IPS-20b (cell line): ENCODE measurements at regions not wholly inside any gene's neighbourhood (a gene's known extent, or its start where the extent isn't known, plus 50 kb on each side); places are given as distances from the start of the nearest gene placed in this dataset.
"Not testable (repeated sequence)": the region's sequence is repeated elsewhere in the genome, so short reads cannot be mapped to it uniquely, and the experiment has no call there.

Experiments used
- H3K27ac ChIP-seq: one replicate; pipeline ENCODE4 v1.5.1; 2013; ENCODE audit warnings: low read length
- H3K27me3 ChIP-seq: 2 replicates; pipeline ENCODE4 v1.6.1; 2013; ENCODE audit warnings: mild to moderate bottlenecking, low read length, inconsistent platforms; ENCODE audit not compliant: insufficient read depth
- H3K36me3 ChIP-seq: 2 replicates; pipeline ENCODE4 v1.6.1; 2013; ENCODE audit warnings: low read depth, mild to moderate bottlenecking, inconsistent platforms, low read length, moderate library complexity; ENCODE audit not compliant: insufficient read depth
- H3K4me1 ChIP-seq: 2 replicates; pipeline ENCODE4 v1.6.1; 2013; ENCODE audit warnings: mild to moderate bottlenecking, control low read depth, inconsistent platforms, low read length, moderate library complexity; ENCODE audit not compliant: insufficient read depth
- H3K4me3 ChIP-seq: 2 replicates; pipeline ENCODE4 v1.5.1; 2013; ENCODE audit warnings: mild to moderate bottlenecking, low read length, inconsistent platforms
- H3K9ac ChIP-seq: 2 replicates; pipeline ENCODE4 v1.6.1; 2013; ENCODE audit warnings: low read depth, mild to moderate bottlenecking, inconsistent platforms, low read length, moderate library complexity
- H3K9me3 ChIP-seq: 2 replicates; pipeline ENCODE4 v1.6.1; 2013; ENCODE audit warnings: mild to moderate bottlenecking, low read depth, low read length, inconsistent platforms; ENCODE audit not compliant: insufficient read depth

DNA sequence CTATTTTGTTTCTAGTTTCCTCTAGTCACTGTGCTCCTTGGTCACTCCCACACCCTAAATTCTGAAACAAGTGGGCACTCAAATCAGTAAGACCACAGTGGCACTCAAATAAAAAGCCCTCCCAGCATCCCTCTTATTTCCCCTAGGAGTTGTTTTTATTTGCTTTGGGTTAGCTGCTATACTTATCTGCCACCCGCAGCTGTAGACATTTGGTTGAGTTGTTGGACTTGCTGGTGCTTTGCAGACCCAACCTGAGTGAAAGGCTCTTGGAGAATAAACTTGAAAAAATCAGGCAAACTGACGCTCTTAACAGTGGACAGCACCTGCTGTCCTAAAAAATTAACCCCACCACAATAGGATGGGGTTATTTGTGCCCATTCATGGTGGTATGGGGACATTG, 203.0 kb downstream of the SPATA31A6 start:
- Histone ChIP-seq H3K9me3 (no peaks in the 10 kb centered on the region), H3K27ac (no peak overlapping the region), H3K27me3 (no peaks in the 10 kb centered on the region), H3K4me3 (no peak overlapping the region), H3K36me3 (no peaks in the 10 kb centered on the region), H3K9ac (no peak overlapping the region), H3K4me1 (no peaks in the 10 kb centered on the region)

DNA sequence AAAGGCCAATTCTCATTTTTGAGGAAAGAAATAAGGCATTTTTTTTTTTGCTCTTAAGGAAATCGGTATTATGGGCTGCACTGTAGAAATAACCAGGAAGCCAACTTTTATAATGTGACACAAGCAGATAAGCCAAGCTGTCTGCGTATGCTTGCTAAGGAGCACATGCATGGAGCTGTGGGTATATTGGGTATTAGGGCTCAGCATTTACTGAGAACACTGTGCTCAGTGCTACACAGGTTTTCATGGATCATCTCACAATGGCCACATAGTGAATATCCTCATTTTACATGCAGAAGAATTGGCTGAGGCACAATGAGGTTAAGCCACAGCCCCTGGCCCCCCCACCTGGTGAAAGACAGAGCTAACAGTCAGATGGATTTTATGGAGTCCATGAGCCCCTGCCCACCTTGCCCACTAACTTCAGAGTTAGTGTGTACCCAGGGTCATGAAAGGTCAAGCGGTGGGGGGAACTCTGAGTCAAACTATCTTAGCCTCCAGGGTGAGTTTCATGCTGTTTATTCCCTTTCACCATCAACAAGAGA, 204.8 kb downstream of the SPATA31A6 start:
- Histone ChIP-seq H3K27ac (no peak overlapping the region), H3K36me3 (no peaks in the 10 kb centered on the region), H3K27me3 (no peaks in the 10 kb centered on the region), H3K9ac (no peak overlapping the region), H3K4me1 (no peaks in the 10 kb centered on the region), H3K4me3 (no peak overlapping the region), H3K9me3 (no peaks in the 10 kb centered on the region)

DNA sequence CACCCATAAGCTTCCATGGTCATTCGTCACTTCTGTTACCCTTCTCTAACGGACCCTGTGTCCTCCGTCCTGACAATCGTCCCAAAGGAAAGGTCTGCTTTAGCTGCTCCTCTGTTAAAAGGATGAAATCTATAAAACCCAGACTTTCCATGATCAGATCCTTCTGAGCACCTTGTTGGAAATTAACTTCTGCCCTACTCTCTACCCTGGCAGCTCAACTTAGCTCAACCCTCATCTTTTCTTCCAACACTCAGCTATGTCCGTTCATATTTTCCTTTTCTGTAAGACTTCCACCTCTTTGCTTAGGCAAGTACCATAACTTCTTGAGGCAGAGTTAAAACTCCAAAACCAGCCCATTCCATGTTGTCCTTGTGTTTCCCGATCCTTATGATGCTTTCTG, 205.4 kb downstream of the SPATA31A6 start:
- Histone ChIP-seq H3K9ac (no peak overlapping the region), H3K36me3 (no peaks in the 10 kb centered on the region), H3K27ac (no peak overlapping the region), H3K9me3 (no peaks in the 10 kb centered on the region), H3K4me3 (no peak overlapping the region), H3K27me3 (no peaks in the 10 kb centered on the region), H3K4me1 (no peaks in the 10 kb centered on the region)

- not testable (repeated sequence) for H3K4me3 ChIP-seq, H3K27ac ChIP-seq, H3K36me3 ChIP-seq, H3K9me3 ChIP-seq, H3K4me1 ChIP-seq, H3K27me3 ChIP-seq, H3K9ac ChIP-seq
Observed at GRCh38 chr9:42392773-42393455, 209.5 kb downstream of the SPATA31A6 start.

DNA sequence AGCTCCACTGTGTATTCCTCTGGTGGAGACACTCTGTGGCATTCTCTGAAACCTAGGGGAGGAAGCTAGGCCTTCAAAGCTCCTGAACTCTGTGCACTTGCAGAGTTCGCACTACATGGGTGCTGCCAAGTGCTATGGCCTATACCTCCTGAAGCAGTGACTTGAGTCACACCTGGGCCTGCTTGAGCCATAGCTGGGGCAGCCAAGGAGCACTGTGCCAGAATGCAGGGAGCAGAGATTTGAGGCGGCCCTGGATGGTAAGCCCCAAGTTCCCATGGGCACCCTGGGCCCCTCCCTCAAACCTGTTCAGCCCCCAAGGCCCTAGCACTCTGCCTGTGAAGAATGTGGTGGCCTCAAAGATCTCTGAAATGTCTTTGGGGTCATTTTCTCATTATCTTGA, 212.9 kb downstream of the SPATA31A6 start:
- no peak overlapping the region for H3K27ac ChIP-seq
- H3K27me3 ChIP-seq: no peaks in the 10 kb centered on the region
- H3K4me1 ChIP-seq: no peaks in the 10 kb centered on the region
- H3K36me3 ChIP-seq: no peaks in the 10 kb centered on the region
- H3K4me3 ChIP-seq: no peak overlapping the region
- H3K9ac ChIP-seq: no peak overlapping the region
- no peaks in the 10 kb centered on the region for H3K9me3 ChIP-seq

GRCh38 chr9:42397336-42397735, 213.9 kb downstream of the SPATA31A6 start:
- not testable (repeated sequence) for H3K4me3 ChIP-seq, H3K27ac ChIP-seq, H3K9me3 ChIP-seq, H3K36me3 ChIP-seq, H3K4me1 ChIP-seq, H3K9ac ChIP-seq, H3K27me3 ChIP-seq

GRCh38 chr9:42402919-42403318, 219.5 kb downstream of the SPATA31A6 start:
- H3K27ac ChIP-seq, H3K36me3 ChIP-seq, H3K27me3 ChIP-seq, H3K9ac ChIP-seq, H3K4me1 ChIP-seq, H3K4me3 ChIP-seq, H3K9me3 ChIP-seq: not testable (repeated sequence)

DNA sequence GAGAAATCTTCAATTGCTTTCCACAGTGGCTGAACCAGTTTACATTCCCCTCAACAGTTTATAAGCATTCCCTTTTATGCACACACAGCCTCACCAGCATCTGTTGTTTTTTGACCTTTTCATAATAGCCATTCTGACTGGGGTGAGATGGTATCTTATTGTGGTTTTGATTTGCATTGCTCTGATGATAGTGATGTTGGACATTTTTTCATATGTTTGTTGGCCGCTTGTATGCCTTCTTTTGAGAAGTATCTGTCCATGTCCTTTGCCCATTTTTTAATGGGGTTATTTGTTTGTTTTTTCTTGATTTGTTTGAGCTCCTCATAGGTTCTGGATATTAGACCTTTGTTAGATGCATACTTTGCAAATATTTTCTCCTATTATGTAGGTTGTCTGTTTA, 226.1 kb downstream of the SPATA31A6 start:
- H3K27ac ChIP-seq, H3K27me3 ChIP-seq, H3K9ac ChIP-seq, H3K4me3 ChIP-seq, H3K9me3 ChIP-seq, H3K36me3 ChIP-seq, H3K4me1 ChIP-seq: not testable (repeated sequence)

GRCh38 chr9:42412354-42412753, 228.9 kb downstream of the SPATA31A6 start:
- not testable (repeated sequence) for H3K4me3 ChIP-seq, H3K9ac ChIP-seq, H3K36me3 ChIP-seq, H3K27me3 ChIP-seq, H3K27ac ChIP-seq, H3K9me3 ChIP-seq, H3K4me1 ChIP-seq

- not testable (repeated sequence) for H3K27me3 ChIP-seq, H3K9me3 ChIP-seq, H3K4me1 ChIP-seq, H3K9ac ChIP-seq, H3K4me3 ChIP-seq, H3K36me3 ChIP-seq, H3K27ac ChIP-seq
Observed at GRCh38 chr9:42414865-42415264, 231.4 kb downstream of the SPATA31A6 start.

- H3K27ac ChIP-seq, H3K4me1 ChIP-seq, H3K36me3 ChIP-seq, H3K27me3 ChIP-seq, H3K4me3 ChIP-seq, H3K9ac ChIP-seq, H3K9me3 ChIP-seq: not testable (repeated sequence)
Observed at GRCh38 chr9:42419652-42420051, 236.2 kb downstream of the SPATA31A6 start.

GRCh38 chr9:42420324-42420723, 236.9 kb downstream of the SPATA31A6 start:
- H3K27me3 ChIP-seq, H3K27ac ChIP-seq, H3K9ac ChIP-seq, H3K9me3 ChIP-seq, H3K4me3 ChIP-seq, H3K36me3 ChIP-seq, H3K4me1 ChIP-seq: not testable (repeated sequence)
